GM12875 (cell line): ENCODE measurements at regions not wholly inside any gene's neighbourhood (a gene's known extent, or its start where the extent isn't known, plus 50 kb on each side); places are given as distances from the start of the nearest gene placed in this dataset.

Source experiments
- H3K4me3 ChIP-seq: one replicate; pipeline ENCODE4 v1.5.1; 2011; ENCODE audit warnings: low read depth, low read length, control low read depth
- CTCF ChIP-seq: IDR thresholded peaks from 2 replicates; pipeline ENCODE4 v1.5.1; 2011; ENCODE audit warnings: low read depth, mild to moderate bottlenecking, control low read depth, inconsistent platforms, low read length, moderate library complexity, borderline replicate concordance; ENCODE audit not compliant: insufficient read depth

DNA sequence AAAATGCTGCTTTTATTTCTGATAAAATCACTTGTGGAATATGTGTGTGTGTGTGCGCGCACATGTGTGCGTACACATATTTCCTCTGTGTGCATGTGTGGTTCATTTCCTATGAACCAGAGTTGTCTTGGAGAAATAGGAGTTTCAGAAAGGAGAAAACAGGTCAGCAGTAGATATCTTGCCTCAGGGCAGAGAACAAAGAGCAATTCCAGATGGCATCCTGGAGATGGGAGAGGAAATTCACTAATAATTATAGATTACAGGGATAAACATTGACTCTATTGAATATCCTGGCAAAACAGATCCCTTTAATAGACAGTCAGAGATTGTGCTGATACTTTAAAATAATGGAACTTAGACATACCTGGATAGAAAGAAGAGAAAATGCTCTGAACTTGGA, 298.0 kb downstream of the TRIB2 start:
- TF ChIP-seq CTCF, result no peak
- H3K4me3 ChIP-seq, result no peak overlapping the region

DNA sequence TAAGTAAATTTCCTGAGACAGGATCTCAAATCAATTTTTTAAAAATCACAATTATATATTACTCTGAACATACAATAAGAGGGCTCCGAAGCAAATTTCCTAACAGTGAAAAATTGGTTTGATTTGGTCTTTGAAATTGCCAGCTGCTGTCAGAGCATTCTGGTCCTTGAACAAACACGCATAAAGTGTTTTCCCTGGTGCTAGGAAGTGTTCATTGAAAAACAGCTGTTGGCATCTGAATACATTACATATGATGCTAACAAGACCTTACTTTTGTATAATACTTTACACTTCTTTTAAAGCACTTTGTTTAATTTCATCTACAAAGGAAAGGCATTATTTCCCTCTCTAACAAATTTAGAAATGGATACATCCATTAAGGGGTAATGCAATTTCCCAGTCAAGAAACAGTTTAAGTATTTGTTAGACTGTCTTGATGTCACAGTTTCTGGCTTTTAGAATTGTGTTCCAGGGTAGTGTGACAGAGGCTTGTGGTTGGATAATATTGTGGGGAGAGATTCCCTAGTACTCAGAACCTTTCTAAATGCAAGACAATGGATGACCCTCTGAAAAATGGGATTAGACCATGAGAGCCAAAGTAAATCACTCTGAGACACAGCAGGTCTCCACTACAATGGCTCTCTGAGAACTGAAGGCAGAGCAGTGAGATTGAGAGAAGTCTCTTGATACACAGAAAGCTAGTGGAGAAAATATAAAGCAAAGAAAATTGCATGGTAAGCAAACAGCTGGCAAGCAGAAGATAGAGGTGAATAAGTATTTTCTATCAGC, 299.0 kb downstream of the TRIB2 start:
- TF ChIP-seq CTCF, result no peak
- H3K4me3 ChIP-seq, result no peak overlapping the region

GRCh38 chr2:13018490-13018889, 301.8 kb downstream of the TRIB2 start:
- no peak for TF ChIP-seq CTCF
- H3K4me3 ChIP-seq, result no peak overlapping the region

DNA sequence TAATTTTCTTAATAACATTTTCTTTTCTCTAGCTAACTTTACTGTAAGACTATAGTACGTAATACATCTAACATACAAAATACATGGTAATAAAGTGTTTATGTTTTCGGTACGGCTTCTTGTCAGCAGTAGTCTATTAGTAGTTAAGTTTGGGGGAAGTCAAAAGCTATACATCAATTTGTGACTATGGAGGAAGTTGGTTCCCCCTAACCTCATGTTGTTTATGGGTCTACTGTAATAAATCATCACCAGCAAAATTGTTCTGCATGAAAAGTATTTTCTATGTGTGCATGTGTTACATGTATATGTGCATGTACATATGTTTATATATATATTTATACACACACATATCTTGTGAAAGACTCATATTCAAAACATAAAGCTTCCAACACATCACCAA, 303.0 kb downstream of the TRIB2 start:
- no peak for TF ChIP-seq CTCF
- no peak overlapping the region for H3K4me3 ChIP-seq

DNA sequence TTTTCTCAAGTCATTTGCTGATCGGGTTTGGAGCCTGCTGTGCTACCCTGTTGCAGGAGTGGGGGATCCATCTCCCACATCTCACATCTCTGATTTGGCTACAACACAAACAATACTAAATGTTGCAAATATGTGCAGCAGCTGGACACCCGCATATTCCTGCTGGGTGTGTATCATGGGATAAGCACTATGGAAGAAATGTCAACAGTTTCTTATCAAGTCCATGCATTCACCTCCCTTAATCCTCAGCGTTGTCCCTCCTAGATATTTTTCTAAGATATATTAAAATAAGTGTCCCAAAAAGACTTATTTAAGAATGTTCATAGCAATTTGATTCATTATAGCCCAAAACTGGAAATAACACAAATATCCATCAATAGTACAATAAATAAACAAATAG, 303.7 kb downstream of the TRIB2 start:
- no peak for TF ChIP-seq CTCF
- no peak overlapping the region for H3K4me3 ChIP-seq

GRCh38 chr2:13021470-13021957, 304.8 kb downstream of the TRIB2 start:
- TF ChIP-seq CTCF, result no peak

GRCh38 chr2:13030606-13031005, 313.9 kb downstream of the TRIB2 start:
- H3K4me3 ChIP-seq, result no peak overlapping the region

More at GRCh38 chr2:13021470-13021957, 304.8 kb downstream of the TRIB2 start:
- no peak overlapping the region for H3K4me3 ChIP-seq

More at GRCh38 chr2:13030606-13031005, 313.9 kb downstream of the TRIB2 start:
- TF ChIP-seq CTCF, result no peak
